ENCODE measurements at regions not wholly inside any gene's neighbourhood (a gene's known extent, or its start where the extent isn't known, plus 50 kb on each side); places are given as distances from the start of the nearest gene placed in this dataset.

DNA sequence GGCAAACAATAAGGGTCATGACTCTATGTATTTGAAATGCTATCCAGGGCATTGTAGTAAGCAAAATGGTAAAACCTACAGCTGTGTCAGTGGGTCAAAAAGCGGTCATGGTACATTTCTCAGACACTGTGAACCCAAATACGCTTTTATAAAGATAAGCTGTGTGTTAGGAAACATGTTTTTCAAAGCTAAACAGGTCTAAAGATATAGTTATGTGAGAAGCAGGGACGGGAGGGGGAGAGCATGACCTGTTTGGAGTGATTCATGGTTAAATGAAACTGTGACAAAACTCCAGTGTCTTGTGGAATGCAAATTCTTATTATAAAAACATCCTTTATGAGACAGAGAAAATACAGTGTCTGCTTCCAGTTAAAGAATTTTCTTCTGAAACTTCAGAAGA is 205.4 kb upstream of the BMP2 start:
- TF ChIP-seq, protein P1, sequence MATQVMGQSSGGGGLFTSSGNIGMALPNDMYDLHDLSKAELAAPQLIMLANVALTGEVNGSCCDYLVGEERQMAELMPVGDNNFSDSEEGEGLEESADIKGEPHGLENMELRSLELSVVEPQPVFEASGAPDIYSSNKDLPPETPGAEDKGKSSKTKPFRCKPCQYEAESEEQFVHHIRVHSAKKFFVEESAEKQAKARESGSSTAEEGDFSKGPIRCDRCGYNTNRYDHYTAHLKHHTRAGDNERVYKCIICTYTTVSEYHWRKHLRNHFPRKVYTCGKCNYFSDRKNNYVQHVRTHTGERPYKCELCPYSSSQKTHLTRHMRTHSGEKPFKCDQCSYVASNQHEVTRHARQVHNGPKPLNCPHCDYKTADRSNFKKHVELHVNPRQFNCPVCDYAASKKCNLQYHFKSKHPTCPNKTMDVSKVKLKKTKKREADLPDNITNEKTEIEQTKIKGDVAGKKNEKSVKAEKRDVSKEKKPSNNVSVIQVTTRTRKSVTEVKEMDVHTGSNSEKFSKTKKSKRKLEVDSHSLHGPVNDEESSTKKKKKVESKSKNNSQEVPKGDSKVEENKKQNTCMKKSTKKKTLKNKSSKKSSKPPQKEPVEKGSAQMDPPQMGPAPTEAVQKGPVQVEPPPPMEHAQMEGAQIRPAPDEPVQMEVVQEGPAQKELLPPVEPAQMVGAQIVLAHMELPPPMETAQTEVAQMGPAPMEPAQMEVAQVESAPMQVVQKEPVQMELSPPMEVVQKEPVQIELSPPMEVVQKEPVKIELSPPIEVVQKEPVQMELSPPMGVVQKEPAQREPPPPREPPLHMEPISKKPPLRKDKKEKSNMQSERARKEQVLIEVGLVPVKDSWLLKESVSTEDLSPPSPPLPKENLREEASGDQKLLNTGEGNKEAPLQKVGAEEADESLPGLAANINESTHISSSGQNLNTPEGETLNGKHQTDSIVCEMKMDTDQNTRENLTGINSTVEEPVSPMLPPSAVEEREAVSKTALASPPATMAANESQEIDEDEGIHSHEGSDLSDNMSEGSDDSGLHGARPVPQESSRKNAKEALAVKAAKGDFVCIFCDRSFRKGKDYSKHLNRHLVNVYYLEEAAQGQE (IDR thresholded peaks at IDR 0.05; ENCODE audit: insufficient read depth in 1 of 2, low read depth in 2 of 2, low read length in 1 of 2) = no peak
- TF ChIP-seq, protein P2, sequence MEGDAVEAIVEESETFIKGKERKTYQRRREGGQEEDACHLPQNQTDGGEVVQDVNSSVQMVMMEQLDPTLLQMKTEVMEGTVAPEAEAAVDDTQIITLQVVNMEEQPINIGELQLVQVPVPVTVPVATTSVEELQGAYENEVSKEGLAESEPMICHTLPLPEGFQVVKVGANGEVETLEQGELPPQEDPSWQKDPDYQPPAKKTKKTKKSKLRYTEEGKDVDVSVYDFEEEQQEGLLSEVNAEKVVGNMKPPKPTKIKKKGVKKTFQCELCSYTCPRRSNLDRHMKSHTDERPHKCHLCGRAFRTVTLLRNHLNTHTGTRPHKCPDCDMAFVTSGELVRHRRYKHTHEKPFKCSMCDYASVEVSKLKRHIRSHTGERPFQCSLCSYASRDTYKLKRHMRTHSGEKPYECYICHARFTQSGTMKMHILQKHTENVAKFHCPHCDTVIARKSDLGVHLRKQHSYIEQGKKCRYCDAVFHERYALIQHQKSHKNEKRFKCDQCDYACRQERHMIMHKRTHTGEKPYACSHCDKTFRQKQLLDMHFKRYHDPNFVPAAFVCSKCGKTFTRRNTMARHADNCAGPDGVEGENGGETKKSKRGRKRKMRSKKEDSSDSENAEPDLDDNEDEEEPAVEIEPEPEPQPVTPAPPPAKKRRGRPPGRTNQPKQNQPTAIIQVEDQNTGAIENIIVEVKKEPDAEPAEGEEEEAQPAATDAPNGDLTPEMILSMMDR (IDR thresholded peaks at IDR 0.05) = no peak
- no peak for TF ChIP-seq SIN3A (IDR thresholded peaks at IDR 0.05; ENCODE audit: borderline replicate concordance, insufficient read depth, low read depth, low read length)
- TF ChIP-seq POLR2AphosphoS5 (IDR thresholded peaks at IDR 0.05; ENCODE audit: low read depth, low read length) = no peak
